BLaER1 (cell line): ENCODE measurements at regions not wholly inside any gene's neighbourhood (a gene's known extent, or its start where the extent isn't known, plus 50 kb on each side); places are given as distances from the start of the nearest gene placed in this dataset.

Experiments used
- H3K27ac ChIP-seq: shearing (Covaris generic); formaldehyde crosslinking; 2 replicates; pipeline ENCODE4 v1.8.1; 2022
- H3K27me3 ChIP-seq: shearing (Covaris generic); formaldehyde crosslinking; 2 replicates; pipeline ENCODE4 v1.8.1; 2022
- H3K36me3 ChIP-seq: shearing (Covaris generic); formaldehyde crosslinking; 2 replicates; pipeline ENCODE4 v1.8.1; 2022
- H3K4me1 ChIP-seq: shearing (Covaris generic); formaldehyde crosslinking; 2 replicates; pipeline ENCODE4 v1.8.1; 2022
- H3K4me2 ChIP-seq: shearing (Covaris generic); formaldehyde crosslinking; 2 replicates; pipeline ENCODE4 v1.8.1; 2022
- H3K4me3 ChIP-seq: shearing (Covaris generic); formaldehyde crosslinking; 2 replicates; pipeline ENCODE4 v1.8.1; 2022
- H3K9ac ChIP-seq: shearing (Covaris generic); formaldehyde crosslinking; 2 replicates; pipeline ENCODE4 v1.8.1; 2022
- H3K9me3 ChIP-seq: shearing (Covaris generic); formaldehyde crosslinking; 2 replicates; pipeline ENCODE4 v1.8.1; 2022
- H4K20me1 ChIP-seq: shearing (Covaris generic); formaldehyde crosslinking; 2 replicates; pipeline ENCODE4 v1.8.1; 2022
- Cebpa-rat ChIP-seq: shearing (Covaris generic); IDR thresholded peaks from 2 replicates; pipeline ENCODE4 v1.8.1; 2022

DNA sequence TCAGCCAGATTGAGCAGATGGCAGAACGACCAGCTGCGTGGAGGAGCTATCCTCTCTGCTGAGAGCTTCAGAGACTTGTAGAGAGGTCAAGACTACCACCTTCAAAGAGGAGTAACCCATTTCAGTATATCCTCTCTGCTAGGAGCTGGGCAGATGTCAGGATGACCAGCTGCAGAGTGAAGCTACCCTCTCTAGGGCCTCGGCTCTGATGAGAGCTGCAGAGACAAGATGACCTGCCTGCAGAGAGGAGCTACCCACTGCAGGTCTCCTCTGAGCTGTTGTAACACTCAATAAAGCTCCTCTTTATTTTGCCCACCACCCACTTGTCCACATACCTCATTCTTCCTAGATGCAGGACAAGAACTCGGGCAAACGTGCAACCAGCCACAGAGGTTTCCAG lies 1522.7 kb downstream of the OTOL1 start:
- no peaks in the 10 kb centered on the region for H3K4me1 ChIP-seq
- H3K9ac ChIP-seq = no peak overlapping the region
- H3K9me3 ChIP-seq = peaks cover 9% of the 10 kb centered on the region
- H3K36me3 ChIP-seq = no peaks in the 10 kb centered on the region
- TF ChIP-seq Cebpa-rat = no peak
- no peak overlapping the region for H3K27ac ChIP-seq
- no peaks in the 10 kb centered on the region for H4K20me1 ChIP-seq
- H3K27me3 ChIP-seq = no peaks in the 10 kb centered on the region
- no peak overlapping the region for H3K4me2 ChIP-seq
- no peak overlapping the region for H3K4me3 ChIP-seq

DNA sequence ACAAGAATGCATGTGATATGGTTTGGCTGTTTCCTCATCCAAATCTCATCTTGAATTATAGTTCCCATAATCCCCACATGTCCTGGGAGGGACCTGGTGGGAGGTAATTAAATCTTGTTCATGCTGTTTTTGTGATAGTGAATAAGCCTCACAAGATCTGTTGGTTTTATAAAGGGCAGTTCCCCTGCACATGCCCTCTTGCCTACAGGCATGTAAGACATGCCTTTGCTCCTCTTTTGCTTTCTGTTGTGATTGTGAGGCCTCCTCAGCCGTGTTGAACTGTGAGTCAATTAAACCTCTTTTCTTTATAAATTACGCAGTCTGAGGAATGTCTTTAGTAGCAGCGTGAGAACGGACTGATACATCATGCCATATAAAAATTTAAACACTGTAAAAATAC lies 1537.0 kb downstream of the OTOL1 start:
- H3K4me1 ChIP-seq = no peaks in the 10 kb centered on the region
- H4K20me1 ChIP-seq = no peaks in the 10 kb centered on the region
- no peak overlapping the region for H3K27ac ChIP-seq
- no peak overlapping the region for H3K4me3 ChIP-seq
- TF ChIP-seq Cebpa-rat = no peak
- H3K4me2 ChIP-seq = no peak overlapping the region
- no peaks in the 10 kb centered on the region for H3K36me3 ChIP-seq
- H3K27me3 ChIP-seq = no peaks in the 10 kb centered on the region
- H3K9me3 ChIP-seq = no peaks in the 10 kb centered on the region
- H3K9ac ChIP-seq = no peak overlapping the region

DNA sequence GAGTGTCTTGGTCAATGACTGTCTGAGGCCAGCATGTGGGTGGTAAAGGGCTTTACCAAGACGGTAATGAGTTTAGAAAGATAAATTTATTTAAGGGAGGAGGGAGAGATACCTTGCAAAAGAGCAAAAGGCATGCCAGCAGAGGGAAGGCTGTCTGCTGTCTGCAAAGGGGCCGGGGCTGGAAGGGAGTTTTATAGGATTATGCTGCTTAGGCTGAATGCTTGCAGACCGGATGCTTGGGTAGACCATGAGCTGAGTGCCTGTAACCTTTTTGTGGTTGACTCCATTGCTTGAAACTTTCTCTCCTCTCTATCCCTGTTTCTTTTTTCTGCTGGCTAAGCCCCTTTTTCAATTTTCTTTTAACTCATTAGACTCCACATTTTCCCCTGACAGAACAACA lies 1543.0 kb downstream of the OTOL1 start:
- Histone ChIP-seq H4K20me1 (no peaks in the 10 kb centered on the region), H3K4me2 (no peak overlapping the region), H3K9ac (no peak overlapping the region), H3K4me3 (no peak overlapping the region), H3K9me3 (peaks cover 9% of the 10 kb centered on the region), H3K4me1 (no peaks in the 10 kb centered on the region), H3K27ac (no peak overlapping the region), H3K27me3 (no peaks in the 10 kb centered on the region), H3K36me3 (no peaks in the 10 kb centered on the region)
- no peak for TF ChIP-seq Cebpa-rat

DNA sequence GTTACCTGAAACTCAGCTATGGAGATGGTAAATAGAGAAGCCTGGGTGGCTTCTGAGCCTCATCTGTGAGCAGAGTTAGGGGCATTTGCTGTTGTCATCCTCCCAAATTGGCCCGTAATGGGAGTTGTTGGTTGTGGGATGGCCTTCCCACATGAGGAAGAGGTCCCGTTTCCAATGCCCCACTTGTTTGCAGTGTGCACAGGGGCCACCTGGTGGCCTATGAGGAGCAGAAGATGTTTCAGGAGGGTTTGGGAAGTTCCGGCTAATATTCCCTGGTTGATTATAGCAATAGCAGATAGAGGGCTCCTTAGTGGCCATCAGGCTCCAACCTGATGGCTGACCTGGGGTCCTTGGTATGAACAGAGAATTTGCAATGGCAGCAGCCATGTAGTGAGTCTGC lies 1546.5 kb downstream of the OTOL1 start:
- no peak for TF ChIP-seq Cebpa-rat
- no peaks in the 10 kb centered on the region for H3K36me3 ChIP-seq
- no peaks in the 10 kb centered on the region for H3K27me3 ChIP-seq
- no peaks in the 10 kb centered on the region for H4K20me1 ChIP-seq
- H3K9me3 ChIP-seq = peaks cover 9% of the 10 kb centered on the region
- no peak overlapping the region for H3K4me3 ChIP-seq
- no peak overlapping the region for H3K4me2 ChIP-seq
- 0 out of 2 replicates have a peak, but pooled peaks cover 4% of the 10 kb centered on the region for H3K4me1 ChIP-seq
- H3K27ac ChIP-seq = no peak overlapping the region
- no peak overlapping the region for H3K9ac ChIP-seq

DNA sequence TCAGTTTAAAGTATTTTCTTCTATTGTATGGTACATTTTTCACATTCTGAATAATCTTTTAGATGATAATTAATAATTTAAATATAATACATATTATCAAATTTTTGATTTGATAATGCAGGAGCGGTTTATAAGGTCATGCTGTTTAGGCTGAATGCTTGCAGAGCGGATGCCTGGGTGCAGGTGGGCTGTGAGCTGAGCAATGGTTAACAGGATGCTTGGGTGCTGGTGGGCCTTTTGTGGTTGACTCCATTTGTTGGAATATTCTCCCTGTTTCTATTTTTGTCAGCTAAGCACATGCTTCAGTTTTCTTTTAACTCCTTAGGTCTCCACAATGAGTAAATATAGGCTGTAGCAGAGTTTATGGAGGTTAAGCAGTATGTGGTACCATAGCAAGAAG lies 1549.3 kb downstream of the OTOL1 start:
- peaks cover 9% of the 10 kb centered on the region for H3K9me3 ChIP-seq
- H3K36me3 ChIP-seq = no peaks in the 10 kb centered on the region
- TF ChIP-seq Cebpa-rat = no peak
- H4K20me1 ChIP-seq = no peaks in the 10 kb centered on the region
- no peak overlapping the region for H3K27ac ChIP-seq
- H3K4me2 ChIP-seq = peak overlapping the region; percentile 19; the same call in 1 of the 2 replicates
- H3K27me3 ChIP-seq = no peaks in the 10 kb centered on the region
- H3K4me1 ChIP-seq = 0 out of 2 replicates have a peak, but pooled peaks cover 4% of the 10 kb centered on the region
- no peak overlapping the region for H3K4me3 ChIP-seq
- H3K9ac ChIP-seq = no peak overlapping the region

DNA sequence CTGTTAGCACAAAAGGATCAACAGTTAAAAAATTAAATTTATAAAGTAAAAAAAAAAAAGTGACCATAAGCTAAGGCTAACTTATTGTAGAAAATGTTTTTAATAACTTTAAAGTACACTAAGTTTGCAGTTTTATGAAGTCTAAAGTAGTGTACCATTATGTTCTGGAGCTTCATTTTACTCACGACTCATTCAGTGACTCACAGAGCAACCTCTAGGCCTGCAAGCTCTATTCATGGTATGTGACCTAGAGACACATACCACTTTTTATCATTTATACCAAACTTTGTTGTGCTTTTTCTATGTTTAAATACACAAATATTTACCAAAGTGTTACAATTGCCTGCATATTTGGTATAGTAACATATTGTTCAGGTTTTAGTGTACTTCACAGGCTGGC lies 1552.3 kb downstream of the OTOL1 start:
- Histone ChIP-seq H3K27me3 (no peaks in the 10 kb centered on the region), H4K20me1 (no peaks in the 10 kb centered on the region), H3K27ac (no peak overlapping the region), H3K4me1 (0 out of 2 replicates have a peak, but pooled peaks cover 4% of the 10 kb centered on the region), H3K4me2 (no peak overlapping the region), H3K9me3 (no peaks in the 10 kb centered on the region), H3K9ac (no peak overlapping the region), H3K36me3 (no peaks in the 10 kb centered on the region), H3K4me3 (no peak overlapping the region)
- TF ChIP-seq Cebpa-rat = no peak

DNA sequence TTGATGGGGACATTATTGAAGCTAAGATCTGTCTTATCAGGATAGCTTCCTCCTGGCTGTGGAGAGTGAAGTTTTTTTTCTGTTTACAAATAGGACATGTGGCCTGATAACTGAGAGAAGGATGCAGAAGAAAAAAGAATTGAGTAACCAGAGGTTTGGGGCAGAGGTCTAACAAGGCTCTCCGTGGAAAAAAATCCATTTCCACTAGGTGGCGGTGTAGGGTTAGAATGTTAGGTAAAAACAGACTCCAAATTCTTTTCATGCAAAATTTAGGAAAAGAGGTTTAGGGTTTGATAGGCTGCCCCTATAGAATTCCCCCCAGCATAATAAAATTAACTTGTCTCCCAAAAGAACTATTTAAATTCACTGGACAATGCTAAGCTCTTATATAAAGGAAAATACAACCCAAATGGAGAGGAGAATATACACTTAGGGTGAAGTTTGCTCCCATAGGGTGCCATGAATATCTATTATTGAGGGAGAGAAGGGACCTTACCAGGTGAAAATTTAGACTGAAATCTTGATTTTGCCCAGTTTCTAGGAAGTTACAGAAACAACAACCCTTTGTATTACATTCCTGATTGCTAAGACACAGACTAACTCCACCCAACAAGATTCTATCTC lies 1560.4 kb downstream of the OTOL1 start:
- Histone ChIP-seq H3K4me1 (no peaks in the 10 kb centered on the region), H3K4me2 (no peak overlapping the region), H3K27ac (no peak overlapping the region), H3K27me3 (no peaks in the 10 kb centered on the region), H3K9me3 (no peaks in the 10 kb centered on the region), H4K20me1 (no peaks in the 10 kb centered on the region), H3K4me3 (no peak overlapping the region), H3K36me3 (no peaks in the 10 kb centered on the region), H3K9ac (no peak overlapping the region)
- TF ChIP-seq Cebpa-rat = no peak

DNA sequence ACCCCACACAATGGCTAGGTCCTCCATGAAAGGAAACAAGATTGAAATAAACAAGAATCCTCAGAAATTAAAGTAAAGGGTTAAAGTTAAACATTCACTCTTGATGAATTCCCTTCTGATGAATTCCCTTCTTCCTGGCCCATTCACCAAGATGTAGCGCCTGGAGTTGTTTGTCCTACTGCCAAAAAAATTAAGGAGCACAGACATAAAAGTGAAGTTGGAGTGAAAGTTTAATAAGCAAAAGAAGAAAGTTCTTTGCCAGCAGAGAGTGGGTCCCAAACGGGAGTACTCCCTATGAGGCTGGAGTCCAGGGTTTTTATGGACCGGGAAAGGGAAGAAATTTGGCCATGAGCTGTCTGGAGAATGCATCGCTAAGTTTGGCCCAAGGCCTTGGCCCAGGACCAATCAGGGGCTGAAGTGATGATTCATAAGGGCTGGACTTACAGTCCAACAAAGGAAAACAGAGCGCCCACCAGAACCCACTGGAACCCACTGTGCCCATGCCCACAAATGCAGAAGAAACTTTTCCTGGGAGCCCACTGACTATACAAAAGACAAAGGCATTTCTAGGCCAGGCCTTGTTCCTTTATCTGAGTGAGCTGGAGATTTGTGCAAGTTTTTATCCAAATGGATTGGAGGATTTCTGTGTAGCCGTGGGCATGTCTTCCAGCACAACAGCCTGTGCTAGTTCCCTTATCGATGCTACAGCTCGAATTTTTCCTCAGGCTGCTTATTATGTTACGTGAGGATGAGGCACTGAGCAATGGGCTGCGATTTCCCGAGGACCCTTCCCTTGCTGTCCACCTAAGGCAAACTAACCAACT lies 1561.6 kb downstream of the OTOL1 start:
- no peak overlapping the region for H3K4me2 ChIP-seq
- no peaks in the 10 kb centered on the region for H3K36me3 ChIP-seq
- H3K27ac ChIP-seq = no peak overlapping the region
- H3K9me3 ChIP-seq = no peaks in the 10 kb centered on the region
- no peaks in the 10 kb centered on the region for H4K20me1 ChIP-seq
- no peaks in the 10 kb centered on the region for H3K4me1 ChIP-seq
- no peaks in the 10 kb centered on the region for H3K27me3 ChIP-seq
- H3K4me3 ChIP-seq = no peak overlapping the region
- H3K9ac ChIP-seq = no peak overlapping the region
- no peak for TF ChIP-seq Cebpa-rat

DNA sequence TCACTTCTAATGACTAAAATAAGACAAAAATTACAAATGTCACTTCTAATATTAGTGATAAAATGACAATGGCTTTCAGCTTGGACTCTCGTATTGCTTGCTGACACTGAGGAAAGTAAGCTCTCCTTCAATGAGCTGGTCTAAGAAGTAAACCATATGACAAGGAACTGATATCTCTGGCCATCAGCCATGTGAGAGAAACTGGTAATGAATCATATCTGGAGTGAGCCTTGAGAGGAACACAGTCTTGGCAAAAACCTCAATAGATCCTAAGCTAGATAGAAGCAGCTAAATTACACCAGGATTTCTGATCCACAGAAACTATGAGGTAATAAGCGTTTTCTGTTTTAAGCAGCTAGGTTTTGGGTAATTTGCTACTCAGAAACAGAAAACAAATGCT lies 1575.1 kb downstream of the OTOL1 start:
- no peak for TF ChIP-seq Cebpa-rat
- Histone ChIP-seq H3K27ac (no peak overlapping the region), H3K9ac (no peak overlapping the region)

More for the DNA sequence above, 1575.1 kb downstream of the OTOL1 start:
- Histone ChIP-seq H3K4me2 (no peak overlapping the region), H3K9me3 (peaks cover 13% of the 10 kb centered on the region), H3K36me3 (no peaks in the 10 kb centered on the region), H3K4me1 (no peaks in the 10 kb centered on the region), H3K4me3 (no peak overlapping the region), H3K27me3 (no peaks in the 10 kb centered on the region), H4K20me1 (no peaks in the 10 kb centered on the region)
